ENCODE measurements at regions not wholly inside any gene's neighbourhood (a gene's known extent, or its start where the extent isn't known, plus 50 kb on each side); places are given as distances from the start of the nearest gene placed in this dataset.
A peak's percentile ranks its signal among the peaks of the same experiment; 100 is the strongest.

DNA sequence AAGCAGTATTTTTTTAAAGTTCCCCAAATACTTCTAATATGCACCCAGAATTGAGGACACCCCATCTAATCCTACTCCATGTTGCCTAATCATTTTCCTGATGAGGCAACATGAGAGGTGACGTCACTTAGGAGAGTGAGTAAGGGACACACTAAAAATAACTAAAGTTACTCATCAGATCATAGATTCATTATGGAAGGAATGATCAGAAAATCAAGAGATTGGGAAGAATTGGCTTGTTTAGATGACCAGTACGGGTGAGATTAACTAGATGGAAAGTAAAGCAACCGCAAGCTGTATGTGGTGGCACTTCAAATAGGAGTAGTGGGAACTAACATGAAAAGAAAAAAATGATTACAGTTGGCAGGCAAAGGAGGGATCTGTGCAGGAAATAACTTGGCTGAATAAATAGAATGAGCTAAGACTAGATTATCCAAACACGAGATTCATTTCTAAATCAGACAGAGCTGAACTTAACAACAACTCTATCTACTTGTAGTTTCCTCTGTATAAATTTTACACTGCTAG is 61.4 kb upstream of the CXADR start:
- TF ChIP-seq, protein P1, sequence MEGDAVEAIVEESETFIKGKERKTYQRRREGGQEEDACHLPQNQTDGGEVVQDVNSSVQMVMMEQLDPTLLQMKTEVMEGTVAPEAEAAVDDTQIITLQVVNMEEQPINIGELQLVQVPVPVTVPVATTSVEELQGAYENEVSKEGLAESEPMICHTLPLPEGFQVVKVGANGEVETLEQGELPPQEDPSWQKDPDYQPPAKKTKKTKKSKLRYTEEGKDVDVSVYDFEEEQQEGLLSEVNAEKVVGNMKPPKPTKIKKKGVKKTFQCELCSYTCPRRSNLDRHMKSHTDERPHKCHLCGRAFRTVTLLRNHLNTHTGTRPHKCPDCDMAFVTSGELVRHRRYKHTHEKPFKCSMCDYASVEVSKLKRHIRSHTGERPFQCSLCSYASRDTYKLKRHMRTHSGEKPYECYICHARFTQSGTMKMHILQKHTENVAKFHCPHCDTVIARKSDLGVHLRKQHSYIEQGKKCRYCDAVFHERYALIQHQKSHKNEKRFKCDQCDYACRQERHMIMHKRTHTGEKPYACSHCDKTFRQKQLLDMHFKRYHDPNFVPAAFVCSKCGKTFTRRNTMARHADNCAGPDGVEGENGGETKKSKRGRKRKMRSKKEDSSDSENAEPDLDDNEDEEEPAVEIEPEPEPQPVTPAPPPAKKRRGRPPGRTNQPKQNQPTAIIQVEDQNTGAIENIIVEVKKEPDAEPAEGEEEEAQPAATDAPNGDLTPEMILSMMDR (IDR thresholded peaks at IDR 0.05; ENCODE audit: control extremely low read depth, extremely low read depth) = no peak
- Histone ChIP-seq H3K27me3 (ENCODE audit: control insufficient read depth in 3 of 3, insufficient read depth in 3 of 3, low read length in 2 of 3) (no peaks in the 10 kb centered on the region), H3K27ac (ENCODE audit: low read depth in 1 of 2, low read length in 1 of 2) (no peak overlapping the region), H3K9me3 (ENCODE audit: control insufficient read depth in 4 of 4, insufficient read depth in 3 of 4, low read length in 3 of 4) (peaks cover 0 to 1% (median 0%) of the 10 kb centered on the region in 4 donors), H3K36me3 (ENCODE audit: control insufficient read depth in 4 of 4, insufficient read depth in 4 of 4, low read length in 4 of 4) (no peaks in the 10 kb centered on the region), H3K4me1 (ENCODE audit: control insufficient read depth in 5 of 5, insufficient read depth in 5 of 5, low read length in 5 of 5) (peaks cover 0 to 4% (median 1%) of the 10 kb centered on the region in 5 donors), H3K9ac (ENCODE audit: insufficient read depth in 1 of 2, low read length in 2 of 2) (no peak overlapping the region), H3K4me3 (no peak overlapping the region)
- 36 to 44% methylated on average over 4 of the region's 4 CpGs for WGBS, 2 donors
- DNase-seq (peak in 2 of 3 donors; percentile 42 to 56), ATAC-seq (ENCODE audit: insufficient read depth, low FRiP score) (peak; percentile 28)

DNA sequence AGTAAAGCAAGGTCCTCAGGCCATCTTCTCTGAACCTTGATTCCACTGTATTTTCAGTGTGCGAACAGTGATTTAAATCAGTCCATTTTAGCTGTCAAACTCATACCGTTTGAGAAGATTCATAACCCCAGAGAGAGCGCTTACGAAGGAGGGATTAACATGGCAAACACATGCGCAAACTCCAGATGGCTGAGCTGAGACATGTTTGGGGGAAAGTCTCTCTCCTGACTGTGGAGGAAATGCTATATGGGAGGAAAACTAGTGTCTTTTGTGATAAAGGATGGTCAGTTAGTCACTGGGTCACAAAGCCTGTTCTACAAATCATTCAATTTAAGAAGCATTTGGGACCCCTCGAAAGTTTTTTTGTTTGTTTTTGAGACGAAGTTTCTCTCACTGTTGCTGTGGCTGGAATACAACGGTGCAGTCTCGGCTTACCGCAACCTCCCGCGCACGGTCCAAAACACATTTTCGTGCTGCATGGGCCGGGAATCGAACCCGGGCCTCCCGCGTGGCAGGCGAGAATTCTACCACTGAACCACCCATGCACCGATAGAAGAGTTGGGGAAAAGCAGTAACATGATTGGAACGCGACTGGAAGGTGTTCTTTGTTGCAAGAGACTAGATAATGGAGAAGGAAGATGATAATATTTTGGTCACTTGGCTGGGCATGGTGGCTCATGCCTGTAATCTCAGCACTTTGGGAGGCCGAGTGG is 58.4 kb upstream of the CXADR start:
- peaks cover 0 to 1% (median 0%) of the 10 kb centered on the region in 4 donors for H3K9me3 ChIP-seq (ENCODE audit: control insufficient read depth in 4 of 4, insufficient read depth in 3 of 4, low read length in 3 of 4)
- no peaks in the 10 kb centered on the region for H3K27me3 ChIP-seq (ENCODE audit: control insufficient read depth in 3 of 3, insufficient read depth in 3 of 3, low read length in 2 of 3)
- 10 to 24% methylated on average over 24 of the region's 24 CpGs for WGBS, 2 donors
- H3K4me1 ChIP-seq (ENCODE audit: control insufficient read depth in 5 of 5, insufficient read depth in 5 of 5, low read length in 5 of 5) = peaks cover 0 to 4% (median 1%) of the 10 kb centered on the region in 5 donors
- DNase-seq (peak; percentile 50 to 66 (median 55)), ATAC-seq (ENCODE audit: insufficient read depth, low FRiP score) (peak; percentile 42)
- peak overlapping the region in 1 of 2 donors; percentile 5 for H3K27ac ChIP-seq (ENCODE audit: low read depth in 1 of 2, low read length in 1 of 2)
- TF ChIP-seq, protein P1 (IDR thresholded peaks at IDR 0.05; ENCODE audit: control extremely low read depth, extremely low read depth) = no peak
- no peaks in the 10 kb centered on the region for H3K36me3 ChIP-seq (ENCODE audit: control insufficient read depth in 4 of 4, insufficient read depth in 4 of 4, low read length in 4 of 4)
- H3K9ac ChIP-seq (ENCODE audit: insufficient read depth in 1 of 2, low read length in 2 of 2) = no peak overlapping the region
- H3K4me3 ChIP-seq = no peak overlapping the region

DNA sequence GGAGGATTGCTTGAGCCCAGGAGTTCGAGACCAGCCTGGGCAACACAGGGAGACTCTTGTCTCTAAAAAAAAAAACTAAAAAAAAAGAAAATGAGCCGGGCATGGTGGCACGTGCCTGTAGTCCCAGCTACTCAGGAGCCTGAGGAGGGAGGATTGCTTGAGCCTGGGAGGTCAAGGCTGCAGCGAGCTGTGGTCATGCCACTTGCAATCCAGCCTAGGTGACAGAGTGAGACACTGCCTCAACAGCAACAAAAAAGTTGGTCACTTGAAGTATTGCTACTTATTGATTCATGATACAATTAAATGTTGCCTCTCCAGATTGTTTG is 57.9 kb upstream of the CXADR start:
- Histone ChIP-seq H3K9ac (ENCODE audit: insufficient read depth in 1 of 2, low read length in 2 of 2) (no peak overlapping the region), H3K4me3 (no peak overlapping the region), H3K9me3 (ENCODE audit: control insufficient read depth in 4 of 4, insufficient read depth in 3 of 4, low read length in 3 of 4) (peaks cover 0 to 1% (median 0%) of the 10 kb centered on the region in 4 donors), H3K4me1 (ENCODE audit: control insufficient read depth in 5 of 5, insufficient read depth in 5 of 5, low read length in 5 of 5) (peaks cover 0 to 7% (median 1%) of the 10 kb centered on the region in 5 donors), H3K36me3 (ENCODE audit: control insufficient read depth in 4 of 4, insufficient read depth in 4 of 4, low read length in 4 of 4) (no peaks in the 10 kb centered on the region), H3K27me3 (ENCODE audit: control insufficient read depth in 3 of 3, insufficient read depth in 3 of 3, low read length in 2 of 3) (no peaks in the 10 kb centered on the region), H3K27ac (ENCODE audit: low read depth in 1 of 2, low read length in 1 of 2) (no peak overlapping the region)
- 48 to 49% methylated on average over 4 of the region's 4 CpGs for WGBS, 2 donors
- TF ChIP-seq, protein P1 (IDR thresholded peaks at IDR 0.05; ENCODE audit: control extremely low read depth, extremely low read depth) = no peak
- ATAC-seq (ENCODE audit: insufficient read depth, low FRiP score) (no peak), DNase-seq (no peak)

Data from lung (tissue), 11 donors.